GM23248 (cell line): ENCODE measurements at regions not wholly inside any gene's neighbourhood (a gene's known extent, or its start where the extent isn't known, plus 50 kb on each side); places are given as distances from the start of the nearest gene placed in this dataset.

Experiments used
- EZH2 ChIP-seq: fragments of 200-600 bp; sonication (generic); IDR thresholded peaks from 2 replicates; pipeline ENCODE4 v1.6.1; 2018; ENCODE audit warnings: antibody characterized with exemption, mild to moderate bottlenecking; ENCODE audit not compliant: insufficient read depth, poor library complexity, severe bottlenecking
- EZH2phosphoT487 ChIP-seq: fragments of 200-600 bp; sonication (generic); IDR thresholded peaks from 2 replicates; pipeline ENCODE4 v1.6.1; 2018; ENCODE audit warnings: antibody characterized with exemption, moderate library complexity, mild to moderate bottlenecking, low read depth; ENCODE audit not compliant: insufficient read depth

- TF ChIP-seq EZH2 (no peak), EZH2phosphoT487 (no peak)
These were observed 90.1 kb upstream of the DMRT1 start for GRCh38 chr9:751137-752051.
